A673 (cell line): ENCODE measurements at regions not wholly inside any gene's neighbourhood (a gene's known extent, or its start where the extent isn't known, plus 50 kb on each side); places are given as distances from the start of the nearest gene placed in this dataset.

Source experiments
- BruUV-seq: library from RNA; stranded (reverse); fragments of 400-500 nt; replicated peaks from 2 replicates; lab custom pipeline; 2021; lab: Mats Ljungman, UMichigan
- CTCF ChIA-PET: fragments of 300-600 bp; sonication (Branson Sonifier 250); formaldehyde crosslinking; loops from one replicate; lab custom pipeline; 2022; ENCODE audit warnings: antibody characterized with exemption; lab: Charles Lee
- POLR2A ChIA-PET: fragments of 300-600 bp; sonication (Branson Sonifier 250); formaldehyde crosslinking; loops from one replicate; lab custom pipeline; 2022; ENCODE audit warnings: antibody characterized with exemption; ENCODE audit not compliant: low non-redundant PET; lab: Charles Lee
- DNase-seq: peaks from one replicate; pipeline ENCODE4 v3.0.0-alpha.2; 2015; ENCODE audit warnings: low spot score
- H3K27ac ChIP-seq: fragments of 200-600 bp; sonication (generic); 2 replicates; pipeline ENCODE4 v1.5.1; 2016; ENCODE audit warnings: mixed run types, low read depth, mild to moderate bottlenecking, mixed read lengths, antibody characterized with exemption, low read length; ENCODE audit not compliant: poor library complexity, severe bottlenecking
- H3K27me3 ChIP-seq: fragments of 200-600 bp; sonication (generic); replicated peaks from 2 replicates; pipeline ENCODE4 v1.6.1; 2017; ENCODE audit warnings: mixed run types, low read depth, mild to moderate bottlenecking, mixed read lengths, antibody characterized with exemption, low read length; ENCODE audit not compliant: insufficient read depth, poor library complexity
- H3K36me3 ChIP-seq: fragments of 200-600 bp; sonication (generic); 2 replicates; pipeline ENCODE4 v1.6.1; 2016; ENCODE audit warnings: mixed run types, mild to moderate bottlenecking, mixed read lengths, antibody characterized with exemption, low read length; ENCODE audit not compliant: insufficient read depth, poor library complexity, severe bottlenecking
- H3K4me1 ChIP-seq: fragments of 200-600 bp; sonication (generic); 2 replicates; pipeline ENCODE4 v1.6.1; 2017; ENCODE audit warnings: mixed run types, mild to moderate bottlenecking, mixed read lengths, antibody characterized with exemption, low read length; ENCODE audit not compliant: insufficient read depth, poor library complexity, severe bottlenecking
- H3K4me3 ChIP-seq: fragments of 200-600 bp; sonication (generic); 2 replicates; pipeline ENCODE4 v1.5.1; 2016; ENCODE audit warnings: low read depth, mixed run types, mild to moderate bottlenecking, mixed read lengths, low read length; ENCODE audit not compliant: poor library complexity, severe bottlenecking
- H3K9me3 ChIP-seq: fragments of 200-600 bp; sonication (generic); 2 replicates; pipeline ENCODE4 v1.6.1; 2016; ENCODE audit warnings: mixed run types, low read depth, mild to moderate bottlenecking, mixed read lengths, antibody characterized with exemption, low read length; ENCODE audit not compliant: poor library complexity, severe bottlenecking
- EZH2 ChIP-seq: fragments of 200-600 bp; sonication (generic); IDR thresholded peaks from 2 replicates; pipeline ENCODE4 v1.6.1; 2017; ENCODE audit warnings: borderline replicate concordance, low read depth, mild to moderate bottlenecking, mixed read lengths, antibody characterized with exemption, low read length; ENCODE audit not compliant: poor library complexity, severe bottlenecking
- intact Hi-C: fragments of 100-400 bp; cut with micrococcal nuclease; formaldehyde crosslinking; loops from one replicate; pipeline ENCODE4 v1.10.0; 2022; ENCODE audit not compliant: unreplicated experiment
- TF ChIP-seq, protein P1 (sequence below): fragments of 300-800, 200-600 bp; sonication (generic); conservative IDR thresholded peaks from 2 replicates; pipeline ENCODE4 v1.5.1; 2017; ENCODE audit warnings: low read depth, mild to moderate bottlenecking, antibody characterized with exemption, low read length, moderate library complexity, mixed read lengths

DNA sequence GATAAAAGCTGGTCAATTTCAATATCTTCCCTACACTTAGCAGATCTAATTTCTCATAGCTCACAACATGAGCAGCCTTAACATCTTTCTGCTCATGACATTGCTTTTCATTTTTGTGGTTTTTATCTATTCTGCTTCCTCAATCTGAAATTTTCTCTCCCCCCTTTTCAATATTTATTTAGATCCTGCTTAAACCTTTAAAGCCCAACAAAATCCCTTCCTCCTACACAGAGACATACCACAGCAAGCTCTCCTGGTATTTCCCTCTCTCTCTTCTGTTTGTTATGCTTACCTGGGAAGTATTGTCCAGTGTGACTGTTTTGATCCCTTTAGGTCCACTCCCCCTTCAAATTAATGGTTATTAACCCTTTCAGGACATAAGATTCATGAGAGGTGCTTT lies 582.5 kb downstream of the RFPL4B start:
- H3K27ac ChIP-seq, result no peak overlapping the region
- intact Hi-C loops, result loop anchor here (10.0 kb wide), 1 partner anchor 145 kb away; no protein-coding TSS in a partner anchor
- H3K4me1 ChIP-seq, result peaks cover 3% of the 10 kb centered on the region
- no peak overlapping the region for H3K4me3 ChIP-seq
- no peak for DNase-seq
- no peaks in the 10 kb centered on the region for H3K27me3 ChIP-seq
- ChIA-PET CTCF (no interaction called here), POLR2A (no interaction called here)
- no TSS peak for BruUV-seq
- no peaks in the 10 kb centered on the region for H3K9me3 ChIP-seq
- TF ChIP-seq, protein P1, sequence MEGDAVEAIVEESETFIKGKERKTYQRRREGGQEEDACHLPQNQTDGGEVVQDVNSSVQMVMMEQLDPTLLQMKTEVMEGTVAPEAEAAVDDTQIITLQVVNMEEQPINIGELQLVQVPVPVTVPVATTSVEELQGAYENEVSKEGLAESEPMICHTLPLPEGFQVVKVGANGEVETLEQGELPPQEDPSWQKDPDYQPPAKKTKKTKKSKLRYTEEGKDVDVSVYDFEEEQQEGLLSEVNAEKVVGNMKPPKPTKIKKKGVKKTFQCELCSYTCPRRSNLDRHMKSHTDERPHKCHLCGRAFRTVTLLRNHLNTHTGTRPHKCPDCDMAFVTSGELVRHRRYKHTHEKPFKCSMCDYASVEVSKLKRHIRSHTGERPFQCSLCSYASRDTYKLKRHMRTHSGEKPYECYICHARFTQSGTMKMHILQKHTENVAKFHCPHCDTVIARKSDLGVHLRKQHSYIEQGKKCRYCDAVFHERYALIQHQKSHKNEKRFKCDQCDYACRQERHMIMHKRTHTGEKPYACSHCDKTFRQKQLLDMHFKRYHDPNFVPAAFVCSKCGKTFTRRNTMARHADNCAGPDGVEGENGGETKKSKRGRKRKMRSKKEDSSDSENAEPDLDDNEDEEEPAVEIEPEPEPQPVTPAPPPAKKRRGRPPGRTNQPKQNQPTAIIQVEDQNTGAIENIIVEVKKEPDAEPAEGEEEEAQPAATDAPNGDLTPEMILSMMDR, result no peak
- no peak for TF ChIP-seq EZH2
- no peaks in the 10 kb centered on the region for H3K36me3 ChIP-seq

DNA sequence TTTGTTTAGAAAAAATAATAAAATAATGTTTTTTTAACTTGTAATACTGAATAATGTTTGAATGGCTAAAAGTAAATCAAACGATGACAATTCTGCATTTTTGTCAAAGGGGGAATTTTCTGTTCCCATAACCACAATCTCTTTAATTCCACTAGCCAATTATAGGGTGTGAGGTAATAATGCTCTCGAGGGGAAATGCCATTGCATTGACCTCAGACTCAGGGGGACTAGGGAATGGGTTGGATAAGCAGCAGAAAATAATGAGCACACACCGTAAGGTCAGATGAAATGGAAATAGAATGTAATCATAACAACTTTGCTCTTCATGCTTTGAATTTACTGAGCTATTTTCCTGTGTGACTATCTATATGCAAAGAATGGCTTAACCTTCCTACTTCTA lies 584.7 kb downstream of the RFPL4B start:
- intact Hi-C loops, result no loop called here
- ChIA-PET POLR2A (no interaction called here), CTCF (no interaction called here)
- Histone ChIP-seq H3K27me3 (no peaks in the 10 kb centered on the region), H3K9me3 (no peaks in the 10 kb centered on the region), H3K4me3 (no peak overlapping the region), H3K4me1 (peaks cover 3% of the 10 kb centered on the region), H3K27ac (no peak overlapping the region), H3K36me3 (no peaks in the 10 kb centered on the region)
- peak; percentile 71 for DNase-seq
- no TSS peak for BruUV-seq
- no peak for TF ChIP-seq EZH2
- TF ChIP-seq, protein P1, result no peak

DNA sequence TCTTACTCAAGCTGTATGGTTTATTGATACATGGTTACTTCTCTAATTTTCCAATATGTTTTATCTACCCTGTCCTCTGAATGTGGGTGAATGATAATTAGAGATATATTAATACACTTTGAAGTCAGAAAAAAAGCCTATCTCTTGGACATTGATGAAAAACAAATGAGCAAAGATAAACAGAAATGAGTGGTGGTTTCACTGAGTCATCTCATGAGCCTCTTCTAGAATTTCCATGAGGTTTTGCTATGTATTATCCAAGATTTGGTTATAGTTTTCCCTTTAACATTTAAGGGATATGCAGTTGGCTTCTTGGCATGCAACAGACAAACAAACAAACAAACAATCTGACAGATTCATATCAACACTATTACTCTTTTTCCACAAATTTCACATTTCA lies 586.8 kb downstream of the RFPL4B start:
- Histone ChIP-seq H3K36me3 (no peaks in the 10 kb centered on the region), H3K27ac (no peak overlapping the region), H3K27me3 (no peaks in the 10 kb centered on the region), H3K4me3 (no peak overlapping the region), H3K9me3 (no peaks in the 10 kb centered on the region), H3K4me1 (peaks cover 3% of the 10 kb centered on the region)
- TF ChIP-seq, protein P1, result no peak
- TF ChIP-seq EZH2, result no peak
- intact Hi-C loops, result no loop called here
- no TSS peak for BruUV-seq
- CTCF ChIA-PET, result no interaction called here
- DNase-seq, result no peak
- POLR2A ChIA-PET, result no interaction called here
